CD8-positive, alpha-beta memory T cell (primary cell): ENCODE measurements at regions not wholly inside any gene's neighbourhood (a gene's known extent, or its start where the extent isn't known, plus 50 kb on each side); places are given as distances from the start of the nearest gene placed in this dataset.

ENCODE experiments used
- CTCF ChIA-PET: fragments of 350-600 bp; sonication (Branson Sonifier 250); formaldehyde crosslinking; loops from one replicate; lab custom pipeline; 2021; ENCODE audit warnings: antibody characterized with exemption; lab: Charles Lee
- POLR2A ChIA-PET: fragments of 350-600 bp; sonication (Branson Sonifier 250); formaldehyde crosslinking; loops from one replicate; lab custom pipeline; 2021; ENCODE audit warnings: antibody characterized with exemption; lab: Charles Lee
- DNase-seq, 5 donors: peaks; one replicate each; pipeline versions ENCODE4 v3.0.0 to v3.0.0-alpha.2; 2020 to 2022; ENCODE audit warnings: mixed read lengths in 1 of 5
- H3K27ac ChIP-seq: one replicate; pipeline ENCODE4 v1.7.0; 2013; ENCODE audit warnings: low read depth, mild to moderate bottlenecking, low read length, moderate library complexity
- H3K27me3 ChIP-seq: 2 replicates; pipeline ENCODE4 v1.7.0; 2013; ENCODE audit warnings: low read length, mild to moderate bottlenecking; ENCODE audit not compliant: insufficient read depth, poor library complexity, severe bottlenecking
- H3K36me3 ChIP-seq: 2 replicates; pipeline ENCODE4 v1.7.0; 2013; ENCODE audit warnings: mild to moderate bottlenecking, low read length, moderate library complexity; ENCODE audit not compliant: insufficient read depth
- H3K4me1 ChIP-seq: 2 replicates; pipeline ENCODE4 v1.7.0; 2013; ENCODE audit warnings: mild to moderate bottlenecking, low read length, moderate library complexity; ENCODE audit not compliant: insufficient read depth
- H3K4me3 ChIP-seq: 2 replicates; pipeline ENCODE4 v1.7.0; 2013; ENCODE audit warnings: mild to moderate bottlenecking, low read length
- H3K9me3 ChIP-seq: 2 replicates; pipeline ENCODE4 v1.7.0; 2013; ENCODE audit warnings: mild to moderate bottlenecking, low read length
- H3K27ac Mint-ChIP-seq, 8 donors: one replicate each; pipeline ENCODE4 v1.8.0; 2020 to 2021; ENCODE audit warnings: mixed read lengths in 8 of 8, mild to moderate bottlenecking in 6 of 8, inconsistent platforms in 3 of 8, moderate library complexity in 3 of 8
- H3K27me3 Mint-ChIP-seq, 2 donors: one replicate each; pipeline ENCODE4 v1.8.0; 2020 to 2021; ENCODE audit warnings: mixed read lengths in 2 of 2, mild to moderate bottlenecking in 1 of 2, moderate library complexity in 1 of 2
- H3K36me3 Mint-ChIP-seq, 3 donors: one replicate each; pipeline ENCODE4 v1.8.0; 2020 to 2021; ENCODE audit warnings: mixed read lengths in 3 of 3, inconsistent platforms in 1 of 3, mild to moderate bottlenecking in 1 of 3
- H3K4me1 Mint-ChIP-seq, 3 donors: one replicate each; pipeline ENCODE4 v1.8.0; 2020 to 2021; ENCODE audit warnings: mixed read lengths in 3 of 3, inconsistent platforms in 1 of 3, mild to moderate bottlenecking in 1 of 3
- H3K4me3 Mint-ChIP-seq, 7 donors: one replicate each; pipeline ENCODE4 v1.8.0; 2020 to 2021; ENCODE audit warnings: mixed read lengths in 7 of 7, mild to moderate bottlenecking in 6 of 7, moderate library complexity in 4 of 7, inconsistent platforms in 2 of 7
- H3K9me3 Mint-ChIP-seq, 5 donors: one replicate each; pipeline ENCODE4 v1.8.0; 2020 to 2022; ENCODE audit warnings: mixed read lengths in 5 of 5, mild to moderate bottlenecking in 3 of 5, moderate library complexity in 2 of 5, inconsistent platforms in 1 of 5

DNA sequence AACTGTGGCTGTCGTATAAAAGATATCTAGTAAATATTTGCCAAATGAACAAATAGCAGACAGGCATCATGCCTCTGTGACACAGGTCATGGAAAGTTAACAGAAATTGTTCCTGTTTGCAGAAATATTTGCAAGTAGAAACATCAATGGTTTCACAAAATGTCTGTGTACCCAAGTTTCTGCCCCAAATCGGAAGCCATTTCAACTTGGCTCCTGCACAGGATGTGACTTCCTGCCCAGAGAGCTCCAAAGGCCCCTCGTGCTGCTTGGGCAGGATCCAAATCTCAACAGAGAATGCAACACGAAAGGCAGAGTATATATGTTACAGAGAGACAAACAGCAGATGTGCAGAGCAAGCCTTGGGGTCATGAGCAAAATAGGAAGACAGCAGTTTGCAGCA lies 95.5 kb upstream of the SERP2 start:
- Mint-ChIP-seq H3K4me1 (peaks cover 20 to 32% (median 23%) of the 10 kb centered on the region in 3 donors), H3K27ac (peak overlapping the region in 1 of 8 donors; percentile 40), H3K36me3 (peaks cover 7 to 42% (median 8%) of the 10 kb centered on the region in 3 donors), H3K9me3 (peaks cover 0 to 6% (median 3%) of the 10 kb centered on the region in 5 donors), H3K4me3 (no peak overlapping the region), H3K27me3 (peaks cover 10 to 50% of the 10 kb centered on the region in 2 donors)
- Histone ChIP-seq H3K36me3 (no peaks in the 10 kb centered on the region), H3K27me3 (peaks cover 5% of the 10 kb centered on the region), H3K4me3 (no peak overlapping the region), H3K9me3 (no peaks in the 10 kb centered on the region), H3K27ac (no peak overlapping the region), H3K4me1 (peaks cover 26% of the 10 kb centered on the region)
- DNase-seq: peak in 1 of 5 donors; percentile 27
- CTCF ChIA-PET: no interaction called here
- POLR2A ChIA-PET: no interaction called here

GRCh38 chr13:44280456-44280855 lies 93.2 kb upstream of the SERP2 start:
- POLR2A ChIA-PET: no interaction called here
- DNase-seq: no peak
- H3K9me3 ChIP-seq: no peaks in the 10 kb centered on the region
- peaks cover 10% of the 10 kb centered on the region for H3K4me1 ChIP-seq
- H3K27ac ChIP-seq: no peak overlapping the region
- peaks cover 5% of the 10 kb centered on the region for H3K27me3 ChIP-seq
- H3K27ac Mint-ChIP-seq: peak overlapping the region in 1 of 8 donors; percentile 10
- peaks cover 2 to 34% (median 7%) of the 10 kb centered on the region in 3 donors for H3K36me3 Mint-ChIP-seq
- no peaks in the 10 kb centered on the region for H3K36me3 ChIP-seq
- peaks cover 19 to 72% of the 10 kb centered on the region in 2 donors for H3K27me3 Mint-ChIP-seq
- no peak overlapping the region for H3K4me3 ChIP-seq
- CTCF ChIA-PET: no interaction called here
- H3K9me3 Mint-ChIP-seq: peaks cover 0 to 3% (median 0%) of the 10 kb centered on the region in 5 donors
- peaks cover 6 to 9% (median 6%) of the 10 kb centered on the region in 3 donors for H3K4me1 Mint-ChIP-seq
- no peak overlapping the region for H3K4me3 Mint-ChIP-seq

GRCh38 chr13:44281252-44282000 lies 92.2 kb upstream of the SERP2 start:
- H3K36me3 ChIP-seq: no peaks in the 10 kb centered on the region
- no peak for DNase-seq
- H3K27me3 ChIP-seq: peaks cover 5% of the 10 kb centered on the region
- H3K36me3 Mint-ChIP-seq: peaks cover 0 to 36% (median 9%) of the 10 kb centered on the region in 3 donors
- POLR2A ChIA-PET: no interaction called here
- no peaks in the 10 kb centered on the region for H3K9me3 ChIP-seq
- no peak overlapping the region for H3K27ac Mint-ChIP-seq
- no peak overlapping the region for H3K4me3 Mint-ChIP-seq
- CTCF ChIA-PET: no interaction called here
- peaks cover 0 to 4% (median 0%) of the 10 kb centered on the region in 3 donors for H3K4me1 Mint-ChIP-seq
- H3K27me3 Mint-ChIP-seq: peaks cover 28 to 82% of the 10 kb centered on the region in 2 donors
- H3K9me3 Mint-ChIP-seq: peaks cover 0 to 3% (median 0%) of the 10 kb centered on the region in 5 donors
- H3K27ac ChIP-seq: no peak overlapping the region
- H3K4me3 ChIP-seq: no peak overlapping the region
- peaks cover 7% of the 10 kb centered on the region for H3K4me1 ChIP-seq

- H3K9me3 Mint-ChIP-seq: no peaks in the 10 kb centered on the region
- ChIA-PET POLR2A (no interaction called here), CTCF (no interaction called here)
- H3K9me3 ChIP-seq: no peaks in the 10 kb centered on the region
- peaks cover 33 to 92% of the 10 kb centered on the region in 2 donors for H3K27me3 Mint-ChIP-seq
- H3K4me3 Mint-ChIP-seq: no peak overlapping the region
- H3K27ac Mint-ChIP-seq: no peak overlapping the region
- peaks cover 0 to 31% (median 9%) of the 10 kb centered on the region in 3 donors for H3K36me3 Mint-ChIP-seq
- DNase-seq: no peak
- H3K4me1 Mint-ChIP-seq: no peaks in the 10 kb centered on the region
- H3K27me3 ChIP-seq: peaks cover 5% of the 10 kb centered on the region
- H3K4me3 ChIP-seq: no peak overlapping the region
- H3K27ac ChIP-seq: no peak overlapping the region
- no peaks in the 10 kb centered on the region for H3K36me3 ChIP-seq
- H3K4me1 ChIP-seq: no peaks in the 10 kb centered on the region
Observed at GRCh38 chr13:44283600-44283999, 90.0 kb upstream of the SERP2 start.

GRCh38 chr13:44287958-44288357 lies 85.7 kb upstream of the SERP2 start:
- Mint-ChIP-seq H3K27me3 (peaks cover 35 to 79% of the 10 kb centered on the region in 2 donors), H3K9me3 (no peaks in the 10 kb centered on the region), H3K27ac (no peak overlapping the region), H3K4me3 (no peak overlapping the region), H3K36me3 (peaks cover 0 to 17% (median 6%) of the 10 kb centered on the region in 3 donors), H3K4me1 (peaks cover 0 to 3% (median 0%) of the 10 kb centered on the region in 3 donors)
- Histone ChIP-seq H3K4me1 (no peaks in the 10 kb centered on the region), H3K36me3 (no peaks in the 10 kb centered on the region), H3K27me3 (no peaks in the 10 kb centered on the region), H3K27ac (no peak overlapping the region), H3K9me3 (no peaks in the 10 kb centered on the region), H3K4me3 (no peak overlapping the region)
- ChIA-PET POLR2A (no interaction called here), CTCF (no interaction called here)
- DNase-seq: no peak

DNA sequence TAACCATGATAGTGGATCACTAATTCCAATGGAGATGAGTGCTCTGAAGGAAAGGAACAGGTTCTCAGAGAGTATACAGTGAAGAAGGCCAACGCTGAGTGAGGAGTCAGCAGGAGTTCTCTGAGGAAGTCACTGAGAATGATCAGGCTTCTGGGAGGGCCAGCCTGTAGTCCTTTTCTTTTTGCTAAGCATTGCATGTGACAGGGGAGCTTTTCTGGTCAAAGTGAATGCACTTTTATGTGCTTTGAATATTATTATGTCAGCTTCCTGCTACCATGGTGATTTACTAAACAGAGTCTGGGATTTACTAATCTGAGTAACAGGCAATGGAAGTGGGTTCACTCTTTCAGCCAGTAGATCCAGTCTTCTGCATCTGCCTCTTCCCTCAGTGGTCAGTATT lies 81.1 kb upstream of the SERP2 start:
- DNase-seq: no peak
- no peaks in the 10 kb centered on the region for H3K9me3 ChIP-seq
- no peak overlapping the region for H3K4me3 ChIP-seq
- H3K4me1 Mint-ChIP-seq: peaks cover 9 to 17% (median 12%) of the 10 kb centered on the region in 3 donors
- no peaks in the 10 kb centered on the region for H3K36me3 Mint-ChIP-seq
- no peaks in the 10 kb centered on the region for H3K36me3 ChIP-seq
- no peak overlapping the region for H3K4me3 Mint-ChIP-seq
- peaks cover 4% of the 10 kb centered on the region for H3K4me1 ChIP-seq
- H3K27me3 ChIP-seq: no peaks in the 10 kb centered on the region
- ChIA-PET POLR2A (no interaction called here), CTCF (no interaction called here)
- H3K9me3 Mint-ChIP-seq: no peaks in the 10 kb centered on the region
- no peak overlapping the region for H3K27ac ChIP-seq
- peak overlapping the region in 1 of 8 donors; percentile 34 for H3K27ac Mint-ChIP-seq
- peaks cover 11 to 40% of the 10 kb centered on the region in 2 donors for H3K27me3 Mint-ChIP-seq

DNA sequence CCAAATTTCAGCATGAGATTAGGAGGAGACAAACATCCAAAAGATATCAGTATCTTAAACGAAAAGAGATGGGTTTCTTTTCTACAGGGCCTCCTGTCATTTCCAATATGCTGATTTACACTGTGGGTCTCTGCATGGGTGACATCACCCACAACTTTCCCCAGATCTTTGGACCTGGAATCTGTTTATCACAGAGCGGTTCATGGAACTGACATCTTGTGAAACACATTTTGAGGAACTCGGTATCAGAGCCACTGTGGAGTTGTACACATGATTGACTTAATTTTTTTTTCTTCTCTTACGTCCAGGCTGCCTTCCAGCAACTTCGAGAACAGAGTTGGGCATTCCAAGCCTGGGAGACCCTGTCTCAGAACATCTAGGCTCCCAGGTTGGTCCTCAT lies 80.2 kb upstream of the SERP2 start:
- Histone ChIP-seq H3K4me1 (peaks cover 4% of the 10 kb centered on the region), H3K36me3 (no peaks in the 10 kb centered on the region), H3K27ac (no peak overlapping the region), H3K27me3 (no peaks in the 10 kb centered on the region), H3K4me3 (no peak overlapping the region), H3K9me3 (no peaks in the 10 kb centered on the region)
- H3K27ac Mint-ChIP-seq: peak overlapping the region in 1 of 8 donors; percentile 44
- no peaks in the 10 kb centered on the region for H3K9me3 Mint-ChIP-seq
- no peaks in the 10 kb centered on the region for H3K36me3 Mint-ChIP-seq
- DNase-seq: no peak
- POLR2A ChIA-PET: no interaction called here
- H3K4me3 Mint-ChIP-seq: peak overlapping the region in 1 of 7 donors; percentile 53
- H3K4me1 Mint-ChIP-seq: peaks cover 9 to 17% (median 12%) of the 10 kb centered on the region in 3 donors
- peaks cover 11 to 33% of the 10 kb centered on the region in 2 donors for H3K27me3 Mint-ChIP-seq
- CTCF ChIA-PET: no interaction called here

GRCh38 chr13:44293908-44294735 lies 79.5 kb upstream of the SERP2 start:
- H3K27ac ChIP-seq: no peak overlapping the region
- H3K27me3 ChIP-seq: no peaks in the 10 kb centered on the region
- Mint-ChIP-seq H3K4me1 (peaks cover 9 to 17% (median 12%) of the 10 kb centered on the region in 3 donors), H3K27ac (peak overlapping the region in 4 of 8 donors; percentile 27 to 59 (median 46)), H3K27me3 (peaks cover 9 to 31% of the 10 kb centered on the region in 2 donors), H3K4me3 (peak overlapping the region in 1 of 7 donors; percentile 53), H3K9me3 (no peaks in the 10 kb centered on the region), H3K36me3 (peaks cover 0 to 1% (median 0%) of the 10 kb centered on the region in 3 donors)
- no peaks in the 10 kb centered on the region for H3K36me3 ChIP-seq
- peaks cover 4% of the 10 kb centered on the region for H3K4me1 ChIP-seq
- no peaks in the 10 kb centered on the region for H3K9me3 ChIP-seq
- no peak for DNase-seq
- ChIA-PET POLR2A (no interaction called here), CTCF (no interaction called here)
- no peak overlapping the region for H3K4me3 ChIP-seq
